ENCODE measurements at regions not wholly inside any gene's neighbourhood (a gene's known extent, or its start where the extent isn't known, plus 50 kb on each side); places are given as distances from the start of the nearest gene placed in this dataset.

DNA sequence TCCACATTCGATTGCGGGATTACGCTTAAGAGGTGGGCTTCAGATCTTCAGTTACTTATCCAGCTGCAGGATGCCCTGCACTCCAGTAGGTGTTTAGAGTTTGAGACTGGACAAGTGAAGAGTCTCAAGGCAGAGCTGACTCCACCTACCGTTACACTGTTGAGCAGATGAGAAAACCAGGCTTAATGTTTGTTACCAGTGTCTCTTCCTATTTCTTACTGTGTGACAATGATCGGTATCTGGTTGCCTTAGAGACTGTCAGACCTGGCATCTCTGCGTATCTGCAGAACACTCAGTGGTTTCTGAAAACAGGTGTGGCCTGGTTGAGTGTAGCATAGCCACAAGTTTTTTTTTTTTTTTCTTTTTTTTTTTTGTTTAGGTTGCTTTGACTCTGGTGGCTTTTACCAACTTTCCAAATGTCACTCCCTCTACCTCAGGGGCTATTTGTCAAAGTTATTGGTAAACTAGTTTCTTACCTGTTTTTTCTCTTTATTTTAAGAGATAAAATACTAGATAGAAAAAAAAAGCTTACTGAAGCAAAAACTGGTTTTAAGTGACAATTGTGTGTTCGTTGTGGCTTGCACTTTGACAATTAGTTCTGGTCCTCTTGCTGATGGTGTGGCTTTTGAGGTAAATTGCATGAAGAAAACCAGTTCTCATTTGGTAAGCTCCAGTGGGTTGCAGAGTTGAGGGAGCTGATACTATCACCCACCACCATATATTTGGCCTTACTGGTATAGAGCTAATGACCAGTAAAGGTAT lies 284.8 kb downstream of the ETS1 start:
- FAIRE-seq (no peak), DNase-seq (ENCODE audit: insufficient read length, low spot score) (no peak)
- TF ChIP-seq, protein P1, sequence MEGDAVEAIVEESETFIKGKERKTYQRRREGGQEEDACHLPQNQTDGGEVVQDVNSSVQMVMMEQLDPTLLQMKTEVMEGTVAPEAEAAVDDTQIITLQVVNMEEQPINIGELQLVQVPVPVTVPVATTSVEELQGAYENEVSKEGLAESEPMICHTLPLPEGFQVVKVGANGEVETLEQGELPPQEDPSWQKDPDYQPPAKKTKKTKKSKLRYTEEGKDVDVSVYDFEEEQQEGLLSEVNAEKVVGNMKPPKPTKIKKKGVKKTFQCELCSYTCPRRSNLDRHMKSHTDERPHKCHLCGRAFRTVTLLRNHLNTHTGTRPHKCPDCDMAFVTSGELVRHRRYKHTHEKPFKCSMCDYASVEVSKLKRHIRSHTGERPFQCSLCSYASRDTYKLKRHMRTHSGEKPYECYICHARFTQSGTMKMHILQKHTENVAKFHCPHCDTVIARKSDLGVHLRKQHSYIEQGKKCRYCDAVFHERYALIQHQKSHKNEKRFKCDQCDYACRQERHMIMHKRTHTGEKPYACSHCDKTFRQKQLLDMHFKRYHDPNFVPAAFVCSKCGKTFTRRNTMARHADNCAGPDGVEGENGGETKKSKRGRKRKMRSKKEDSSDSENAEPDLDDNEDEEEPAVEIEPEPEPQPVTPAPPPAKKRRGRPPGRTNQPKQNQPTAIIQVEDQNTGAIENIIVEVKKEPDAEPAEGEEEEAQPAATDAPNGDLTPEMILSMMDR (IDR thresholded peaks at IDR 0.05; ENCODE audit: insufficient read depth, missing control alignments), result no peak

DNA sequence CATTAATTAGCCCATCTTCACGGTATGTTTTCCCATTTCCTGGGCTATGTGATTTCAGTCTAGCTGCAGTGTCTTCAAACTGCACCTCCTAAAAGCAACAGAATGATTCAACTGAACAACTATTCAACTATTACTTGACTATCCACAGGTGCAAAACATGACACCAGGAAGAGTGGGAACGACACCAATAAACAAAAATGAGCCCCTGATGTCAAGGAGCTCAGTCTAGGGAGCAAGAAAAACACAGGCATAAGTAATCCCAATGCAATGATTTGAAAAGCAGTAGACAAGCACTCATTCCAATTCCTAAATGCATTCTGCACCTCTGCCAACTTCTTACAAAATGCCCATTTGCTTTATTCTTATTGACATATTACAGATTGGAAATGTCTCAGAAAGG lies 285.6 kb downstream of the ETS1 start:
- no peak for DNase-seq (ENCODE audit: insufficient read length, low spot score)
- TF ChIP-seq, protein P1 (IDR thresholded peaks at IDR 0.05; ENCODE audit: insufficient read depth, missing control alignments), result no peak
- FAIRE-seq, result no peak

DNA sequence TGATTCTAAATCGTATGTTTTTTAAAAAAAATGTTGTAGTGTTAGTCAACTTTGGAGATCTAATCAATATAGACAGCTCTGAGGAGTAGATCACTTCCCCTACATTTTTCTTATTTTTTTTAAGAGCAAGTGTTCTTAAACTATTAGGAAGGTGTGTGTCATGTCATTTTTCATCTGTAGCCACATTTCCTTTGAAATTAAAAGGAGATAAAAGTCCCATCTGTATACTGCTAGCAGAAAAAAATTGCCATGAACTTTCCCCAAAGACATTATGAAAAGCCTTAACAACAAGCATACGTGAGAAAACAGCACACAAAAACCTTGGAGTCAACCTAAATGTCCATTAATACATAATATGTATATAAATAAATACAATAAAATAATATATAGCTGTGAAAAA lies 286.6 kb downstream of the ETS1 start:
- TF ChIP-seq, protein P1 (IDR thresholded peaks at IDR 0.05; ENCODE audit: insufficient read depth, missing control alignments), result no peak
- DNase-seq (ENCODE audit: insufficient read length, low spot score) (no peak), FAIRE-seq (no peak)

DNA sequence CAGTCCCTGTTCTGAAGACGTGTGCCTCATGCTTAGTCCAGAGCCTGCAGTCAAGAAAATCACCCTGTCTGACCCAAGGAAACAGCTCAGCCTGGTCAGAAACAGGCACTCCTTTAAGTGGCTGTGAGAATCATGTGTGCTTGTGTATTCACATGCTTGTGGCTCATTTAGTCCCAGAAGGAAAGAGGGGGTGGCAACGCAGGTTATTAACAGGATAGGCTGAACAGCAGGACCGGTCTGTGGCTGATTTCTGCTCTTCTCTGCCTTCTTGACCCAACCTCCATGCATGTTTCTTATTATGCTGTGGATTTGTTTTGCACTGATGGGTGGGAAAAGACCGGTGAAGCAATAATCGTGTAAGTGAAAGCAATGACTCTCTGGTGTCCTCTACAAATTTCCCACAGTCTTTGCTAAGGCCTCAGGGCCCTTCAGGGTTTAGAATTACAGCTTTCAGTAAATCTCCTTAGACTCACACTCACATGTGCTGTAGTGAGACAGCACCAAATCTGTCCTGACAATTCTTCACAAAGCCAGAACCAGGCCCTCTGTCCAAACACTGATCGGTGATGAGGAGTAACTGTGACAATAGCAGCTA lies 288.1 kb downstream of the ETS1 start:
- FAIRE-seq, result no peak
- TF ChIP-seq, protein P1 (IDR thresholded peaks at IDR 0.05; ENCODE audit: insufficient read depth, missing control alignments), result no peak
- no peak for DNase-seq (ENCODE audit: insufficient read length, low spot score)

DNA sequence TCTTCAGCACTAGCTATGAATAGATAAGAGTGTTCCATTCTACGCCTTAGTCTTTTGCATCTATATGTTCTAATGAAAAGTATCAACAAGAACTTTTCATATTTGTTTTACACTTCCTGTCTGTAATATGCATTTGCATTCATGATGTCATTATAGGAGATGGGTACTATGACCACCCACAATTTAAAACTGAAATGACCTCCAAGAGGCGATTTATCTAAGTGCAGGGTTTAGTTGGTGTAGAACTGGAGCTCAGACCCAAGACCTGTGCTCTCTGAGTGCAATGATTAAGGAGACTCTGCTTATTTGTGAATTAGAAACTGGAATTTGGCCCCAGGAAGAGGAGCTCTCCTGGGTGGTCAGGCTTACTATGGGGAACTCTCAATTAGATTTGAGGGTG lies 289.1 kb downstream of the ETS1 start:
- DNase-seq (ENCODE audit: insufficient read length, low spot score), result no peak
- no peak for FAIRE-seq
- TF ChIP-seq, protein P1 (IDR thresholded peaks at IDR 0.05; ENCODE audit: insufficient read depth, missing control alignments), result no peak

DNA sequence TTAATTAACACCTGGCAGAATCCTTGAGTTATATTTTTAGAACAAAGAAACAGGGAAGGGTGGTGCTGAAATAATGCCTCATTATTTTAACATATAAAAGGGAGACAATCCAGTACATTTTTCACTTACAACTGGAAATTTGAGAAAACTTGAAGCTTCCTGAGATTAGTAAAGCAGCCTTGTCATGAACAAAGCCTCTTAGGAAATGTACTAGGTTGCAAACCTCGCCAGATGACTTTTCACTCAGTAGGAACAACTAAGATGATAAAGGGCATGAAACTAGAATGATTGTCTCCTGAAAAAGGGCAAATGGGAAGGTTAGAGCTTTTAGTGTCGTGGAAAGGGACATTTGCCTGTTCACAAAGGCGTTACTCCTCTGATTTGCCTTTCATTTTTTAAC lies 289.6 kb downstream of the ETS1 start:
- DNase-seq (ENCODE audit: insufficient read length, low spot score), result no peak
- TF ChIP-seq, protein P1 (IDR thresholded peaks at IDR 0.05; ENCODE audit: insufficient read depth, missing control alignments), result no peak
- no peak for FAIRE-seq

DNA sequence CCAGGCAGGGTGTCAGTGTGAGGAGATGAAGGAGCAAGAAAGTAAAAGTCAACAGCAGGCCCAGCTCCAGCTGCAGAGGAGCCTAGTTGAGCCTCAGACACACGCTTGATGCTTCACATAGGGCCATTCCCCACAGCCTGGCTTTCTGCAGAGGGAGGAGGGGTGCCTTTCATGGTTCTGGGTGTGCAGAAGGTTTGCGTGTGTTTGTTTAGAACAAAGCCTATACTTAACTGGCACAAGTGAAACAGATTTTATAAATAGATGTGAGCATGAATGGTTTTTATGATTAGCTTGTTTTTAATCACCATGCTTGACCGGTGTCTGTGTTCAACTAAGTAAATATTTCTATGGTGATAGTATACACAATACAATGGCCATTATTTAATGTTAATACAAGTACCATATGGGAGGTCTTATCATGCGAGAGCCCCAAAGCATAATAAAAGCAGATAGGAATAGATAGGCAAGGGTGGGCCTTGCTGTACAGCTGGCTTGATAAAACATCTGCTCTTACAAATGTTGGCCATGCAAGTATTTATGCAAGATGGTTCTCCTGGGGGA lies 290.2 kb downstream of the ETS1 start:
- no peak for FAIRE-seq
- DNase-seq (ENCODE audit: insufficient read length, low spot score), result no peak
- TF ChIP-seq, protein P1 (IDR thresholded peaks at IDR 0.05; ENCODE audit: insufficient read depth, missing control alignments), result no peak
